HepG2 (cell line): ENCODE measurements at regions not wholly inside any gene's neighbourhood (a gene's known extent, or its start where the extent isn't known, plus 50 kb on each side); places are given as distances from the start of the nearest gene placed in this dataset.
"Not testable (repeated sequence)": the region's sequence is repeated elsewhere in the genome, so short reads cannot be mapped to it uniquely, and the experiment has no call there.

Experiments used
- TAF1 ChIP-seq: sonication (generic); formaldehyde crosslinking; IDR thresholded peaks from 2 replicates; pipeline ENCODE4 v1.4.0; 2020; ENCODE audit warnings: missing genetic modification reagents
- TBP ChIP-seq: sonication (generic); formaldehyde crosslinking; IDR thresholded peaks from 2 replicates; pipeline ENCODE4 v1.5.0; 2020; ENCODE audit warnings: missing genetic modification reagents

- not testable (repeated sequence) for TF ChIP-seq TBP (CRISPR knock-in tag); TAF1
Observed at GRCh38 chrX:11007076-11007475, 104.1 kb upstream of the HCCS start.
